ENCODE measurements at regions not wholly inside any gene's neighbourhood (a gene's known extent, or its start where the extent isn't known, plus 50 kb on each side); places are given as distances from the start of the nearest gene placed in this dataset.

DNA sequence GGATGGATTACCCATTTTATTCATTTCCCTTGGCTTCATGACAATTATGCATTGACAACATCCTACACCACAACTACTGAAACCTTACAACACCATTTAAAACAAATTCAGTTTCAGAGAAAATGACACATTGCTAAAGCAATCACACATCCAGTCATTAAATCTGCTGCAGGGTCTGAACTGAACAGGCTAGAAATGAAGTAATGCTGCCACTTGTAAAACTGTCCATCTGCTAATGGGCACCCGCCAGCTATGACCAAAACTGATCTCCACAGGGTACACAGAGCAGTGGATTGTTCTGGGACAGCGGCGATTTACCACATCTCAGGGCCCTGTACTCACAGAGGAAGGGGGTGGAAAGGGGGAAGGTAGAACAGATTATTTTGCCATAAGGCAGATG is 172.9 kb upstream of the FBXL4 start (continued):
- no peak for TF ChIP-seq CTBP2 (IDR thresholded peaks at IDR 0.05; ENCODE audit: borderline replicate concordance, insufficient read depth, insufficient read length, low read length)
- no peak for TF ChIP-seq BRCA1 (IDR thresholded peaks at IDR 0.05; ENCODE audit: low read depth, low read length)
